ENCODE measurements at regions not wholly inside any gene's neighbourhood (a gene's known extent, or its start where the extent isn't known, plus 50 kb on each side); places are given as distances from the start of the nearest gene placed in this dataset.
"Not testable (repeated sequence)": the region's sequence is repeated elsewhere in the genome, so short reads cannot be mapped to it uniquely, and the experiment has no call there.

DNA sequence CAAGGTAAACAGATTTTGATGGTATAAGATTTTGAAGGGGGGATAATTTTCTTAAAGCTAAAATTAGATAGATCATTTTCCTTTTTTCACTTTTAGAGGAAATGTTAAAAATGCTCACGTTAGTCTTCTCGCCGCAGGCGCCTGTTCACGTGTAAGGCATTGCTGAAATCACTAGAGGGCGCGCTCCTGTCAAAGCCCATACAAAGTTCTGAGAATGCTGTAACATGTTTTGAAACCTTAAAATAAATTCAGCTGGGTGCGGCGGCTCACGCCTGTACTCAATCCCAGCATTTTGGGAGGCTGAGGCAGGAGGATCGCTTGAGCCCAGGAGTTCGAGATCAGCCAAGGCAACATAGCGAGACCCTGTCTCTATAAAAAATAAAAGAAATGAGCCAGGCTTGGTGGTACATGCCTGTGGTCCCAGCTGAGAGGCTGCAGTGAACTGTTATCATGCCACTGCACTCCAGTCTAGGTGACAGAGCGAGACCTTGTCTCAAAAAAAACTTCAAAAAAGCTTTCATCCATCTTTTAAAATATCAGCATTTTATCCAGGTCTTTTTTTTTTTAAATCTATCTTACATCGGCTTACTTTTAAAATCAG is 138.0 kb downstream of the RBMX2 start:
- DNase-seq (peak in 2 of 4 donors; percentile 4 to 26), ATAC-seq (peak; percentile 73)
- H3K9me3 ChIP-seq = no peaks in the 10 kb centered on the region
- intact Hi-C loops (cut with DNase I) = loop anchor here in 1 of 2 donors (10.0 kb wide), 1 partner anchor 375 kb away; no protein-coding TSS in a partner anchor
- H3K4me3 ChIP-seq = no peak overlapping the region
- no peaks in the 10 kb centered on the region for H3K4me1 ChIP-seq
- TF ChIP-seq, protein P1, sequence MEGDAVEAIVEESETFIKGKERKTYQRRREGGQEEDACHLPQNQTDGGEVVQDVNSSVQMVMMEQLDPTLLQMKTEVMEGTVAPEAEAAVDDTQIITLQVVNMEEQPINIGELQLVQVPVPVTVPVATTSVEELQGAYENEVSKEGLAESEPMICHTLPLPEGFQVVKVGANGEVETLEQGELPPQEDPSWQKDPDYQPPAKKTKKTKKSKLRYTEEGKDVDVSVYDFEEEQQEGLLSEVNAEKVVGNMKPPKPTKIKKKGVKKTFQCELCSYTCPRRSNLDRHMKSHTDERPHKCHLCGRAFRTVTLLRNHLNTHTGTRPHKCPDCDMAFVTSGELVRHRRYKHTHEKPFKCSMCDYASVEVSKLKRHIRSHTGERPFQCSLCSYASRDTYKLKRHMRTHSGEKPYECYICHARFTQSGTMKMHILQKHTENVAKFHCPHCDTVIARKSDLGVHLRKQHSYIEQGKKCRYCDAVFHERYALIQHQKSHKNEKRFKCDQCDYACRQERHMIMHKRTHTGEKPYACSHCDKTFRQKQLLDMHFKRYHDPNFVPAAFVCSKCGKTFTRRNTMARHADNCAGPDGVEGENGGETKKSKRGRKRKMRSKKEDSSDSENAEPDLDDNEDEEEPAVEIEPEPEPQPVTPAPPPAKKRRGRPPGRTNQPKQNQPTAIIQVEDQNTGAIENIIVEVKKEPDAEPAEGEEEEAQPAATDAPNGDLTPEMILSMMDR (IDR thresholded peaks at IDR 0.05) = peak; percentile 49 to 55
- H3K36me3 ChIP-seq = no peaks in the 10 kb centered on the region
- no peak overlapping the region for H3K27ac ChIP-seq
- no peaks in the 10 kb centered on the region for H3K27me3 ChIP-seq

DNA sequence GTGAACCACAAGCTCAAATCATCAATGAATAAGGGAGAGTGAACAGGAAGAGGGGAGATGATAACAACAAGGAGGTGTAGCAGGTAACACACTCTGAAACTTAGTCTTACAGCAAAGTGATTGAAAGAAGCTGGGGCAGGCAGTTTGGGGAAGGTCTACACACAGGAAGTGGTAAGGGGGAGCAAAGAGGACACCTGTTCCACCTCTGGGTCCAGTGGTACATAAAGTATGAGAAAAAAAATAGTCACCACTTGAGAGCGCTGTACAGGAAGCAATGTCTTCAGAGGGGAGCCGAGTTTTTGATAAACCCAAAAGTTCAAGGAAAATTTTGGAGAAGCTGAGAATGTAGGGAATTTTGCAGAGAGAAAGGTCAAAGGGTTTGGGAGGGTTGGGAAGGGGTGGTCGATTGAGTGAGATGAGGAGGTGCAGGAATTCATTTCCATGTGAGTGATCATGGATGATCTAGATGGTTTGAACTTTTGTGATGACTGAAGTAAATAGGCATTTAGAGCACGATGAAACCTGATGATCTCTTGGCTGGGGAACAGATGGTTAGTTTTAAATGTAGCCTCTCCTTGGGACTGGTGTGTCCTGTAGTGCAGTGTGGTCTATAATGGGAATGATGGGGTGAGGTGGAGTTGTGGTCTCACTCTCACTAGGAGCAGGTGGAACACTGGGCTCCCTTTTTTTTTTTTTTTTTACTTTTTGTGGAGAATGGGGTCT is 142.0 kb downstream of the RBMX2 start:
- Histone ChIP-seq H3K27ac (no peak overlapping the region), H3K9me3 (no peaks in the 10 kb centered on the region), H3K27me3 (no peaks in the 10 kb centered on the region), H3K36me3 (no peaks in the 10 kb centered on the region), H3K4me1 (no peaks in the 10 kb centered on the region), H3K4me3 (no peak overlapping the region)
- TF ChIP-seq, protein P1 (IDR thresholded peaks at IDR 0.05) = no peak
- no peak for ATAC-seq
- DNase-seq = no peak
- intact Hi-C loops (cut with DNase I) = no loop called here

DNA sequence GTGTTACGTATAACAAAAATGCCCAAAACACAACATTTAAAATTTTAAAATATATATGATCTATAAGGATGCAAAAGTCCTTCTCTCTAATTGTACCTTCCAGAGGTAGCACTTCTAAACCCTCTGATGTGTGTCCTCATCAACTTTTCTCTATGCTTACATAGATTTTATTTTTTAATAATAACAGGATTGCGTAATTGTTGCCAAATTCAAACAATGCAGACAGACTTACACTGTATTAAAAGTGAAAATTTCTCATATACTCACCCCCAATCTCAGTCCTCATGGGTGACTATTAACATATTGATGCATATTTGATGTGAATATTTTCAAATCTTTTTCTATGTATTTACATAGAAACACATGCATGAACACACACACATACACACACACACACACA is 144.0 kb downstream of the RBMX2 start:
- Histone ChIP-seq H3K4me1 (no peaks in the 10 kb centered on the region), H3K27ac (no peak overlapping the region), H3K9me3 (no peaks in the 10 kb centered on the region), H3K36me3 (no peaks in the 10 kb centered on the region), H3K4me3 (no peak overlapping the region), H3K27me3 (peaks cover 0 to 4% of the 10 kb centered on the region in 2 donors)
- no peak for ATAC-seq
- DNase-seq = no peak
- TF ChIP-seq, protein P1 (IDR thresholded peaks at IDR 0.05) = no peak
- intact Hi-C loops (cut with DNase I) = no loop called here

DNA sequence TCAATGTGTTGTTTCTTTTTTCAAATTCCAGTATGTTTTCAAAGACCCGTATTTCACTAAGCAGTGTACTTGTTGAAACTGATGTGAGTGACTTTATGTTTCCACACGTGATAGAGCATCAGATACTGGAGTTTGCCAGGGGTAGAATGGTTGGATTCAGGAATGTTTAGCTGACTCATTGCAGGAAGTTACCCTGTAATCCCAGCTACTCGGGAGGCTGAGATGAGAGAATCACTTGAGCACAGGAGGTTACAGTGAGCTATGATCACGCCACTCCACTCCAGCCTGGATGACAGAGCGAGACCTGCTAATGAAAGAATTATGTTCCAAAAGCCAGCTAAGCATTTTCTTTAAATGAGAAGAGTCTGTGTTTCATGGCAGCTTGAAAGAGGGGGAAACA is 147.6 kb downstream of the RBMX2 start:
- H3K36me3 ChIP-seq; H3K4me1 ChIP-seq; H3K27me3 ChIP-seq; DNase-seq; ATAC-seq; intact Hi-C loops (cut with DNase I); H3K9me3 ChIP-seq; H3K4me3 ChIP-seq; H3K27ac ChIP-seq: not testable (repeated sequence)

DNA sequence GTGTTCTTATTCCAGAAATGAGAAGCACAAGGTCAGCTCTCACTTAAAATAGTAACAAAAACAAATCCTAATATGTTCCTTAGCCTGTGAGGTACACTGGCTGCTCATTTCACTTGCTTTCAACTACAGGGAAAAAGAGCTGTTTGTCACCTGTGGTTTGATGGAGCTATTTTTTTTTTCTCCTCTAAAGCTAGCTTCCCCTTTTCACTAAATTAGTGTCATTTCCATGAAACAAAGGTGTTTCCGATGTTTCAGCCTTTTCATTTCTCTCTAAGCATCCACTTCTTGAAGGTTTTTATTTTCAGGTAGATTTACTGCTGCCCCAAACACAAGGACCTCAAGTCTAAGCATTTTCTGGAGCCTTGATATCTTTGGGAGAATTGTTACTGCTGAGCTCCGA is 148.6 kb downstream of the RBMX2 start:
- H3K27me3 ChIP-seq = peaks cover 0 to 4% of the 10 kb centered on the region in 2 donors
- no peak overlapping the region for H3K27ac ChIP-seq
- DNase-seq (no peak), ATAC-seq (no peak)
- no peaks in the 10 kb centered on the region for H3K36me3 ChIP-seq
- TF ChIP-seq, protein P1 (IDR thresholded peaks at IDR 0.05) = no peak
- no peaks in the 10 kb centered on the region for H3K9me3 ChIP-seq
- no peaks in the 10 kb centered on the region for H3K4me1 ChIP-seq
- H3K4me3 ChIP-seq = no peak overlapping the region
- intact Hi-C loops (cut with DNase I) = no loop called here

Data from left lung (tissue), 4 donors.